ENCODE measurements at regions not wholly inside any gene's neighbourhood (a gene's known extent, or its start where the extent isn't known, plus 50 kb on each side); places are given as distances from the start of the nearest gene placed in this dataset.

DNA sequence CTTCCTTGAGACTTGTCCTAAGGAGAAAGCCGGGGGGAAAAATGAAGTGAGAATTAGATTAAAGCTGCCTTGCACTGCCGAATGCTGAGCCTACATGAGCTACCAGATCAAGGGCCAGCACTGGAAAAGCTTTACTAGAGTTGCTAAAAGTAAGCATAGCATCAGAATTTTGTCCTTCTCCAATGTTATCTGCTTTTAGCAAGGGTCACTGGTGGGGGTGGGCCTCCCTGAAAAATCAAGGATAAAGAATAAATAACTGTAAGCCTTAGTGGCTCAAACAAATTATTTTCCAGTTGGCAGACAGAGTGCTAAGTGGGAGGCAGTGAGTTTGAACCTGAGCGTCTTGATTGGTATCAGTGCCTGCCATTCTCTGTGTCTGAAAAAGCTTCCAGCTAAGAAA is 310.5 kb upstream of the PITX2 start:
- no peak for DNase-seq (ENCODE audit: low spot score)
- H3K27ac Mint-ChIP-seq (ENCODE audit: unreplicated experiment): no peak overlapping the region
- H3K27me3 Mint-ChIP-seq (ENCODE audit: unreplicated experiment): peaks cover 4% of the 10 kb centered on the region
- TF ChIP-seq, protein P1, sequence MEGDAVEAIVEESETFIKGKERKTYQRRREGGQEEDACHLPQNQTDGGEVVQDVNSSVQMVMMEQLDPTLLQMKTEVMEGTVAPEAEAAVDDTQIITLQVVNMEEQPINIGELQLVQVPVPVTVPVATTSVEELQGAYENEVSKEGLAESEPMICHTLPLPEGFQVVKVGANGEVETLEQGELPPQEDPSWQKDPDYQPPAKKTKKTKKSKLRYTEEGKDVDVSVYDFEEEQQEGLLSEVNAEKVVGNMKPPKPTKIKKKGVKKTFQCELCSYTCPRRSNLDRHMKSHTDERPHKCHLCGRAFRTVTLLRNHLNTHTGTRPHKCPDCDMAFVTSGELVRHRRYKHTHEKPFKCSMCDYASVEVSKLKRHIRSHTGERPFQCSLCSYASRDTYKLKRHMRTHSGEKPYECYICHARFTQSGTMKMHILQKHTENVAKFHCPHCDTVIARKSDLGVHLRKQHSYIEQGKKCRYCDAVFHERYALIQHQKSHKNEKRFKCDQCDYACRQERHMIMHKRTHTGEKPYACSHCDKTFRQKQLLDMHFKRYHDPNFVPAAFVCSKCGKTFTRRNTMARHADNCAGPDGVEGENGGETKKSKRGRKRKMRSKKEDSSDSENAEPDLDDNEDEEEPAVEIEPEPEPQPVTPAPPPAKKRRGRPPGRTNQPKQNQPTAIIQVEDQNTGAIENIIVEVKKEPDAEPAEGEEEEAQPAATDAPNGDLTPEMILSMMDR (IDR thresholded peaks at IDR 0.05; ENCODE audit: unreplicated experiment): no peak
- H3K9me3 Mint-ChIP-seq (ENCODE audit: unreplicated experiment): no peaks in the 10 kb centered on the region
- no peaks in the 10 kb centered on the region for H3K36me3 Mint-ChIP-seq (ENCODE audit: low read depth, unreplicated experiment)
- no peaks in the 10 kb centered on the region for H3K4me1 Mint-ChIP-seq (ENCODE audit: unreplicated experiment)
- H3K4me3 Mint-ChIP-seq (ENCODE audit: unreplicated experiment): no peak overlapping the region

DNA sequence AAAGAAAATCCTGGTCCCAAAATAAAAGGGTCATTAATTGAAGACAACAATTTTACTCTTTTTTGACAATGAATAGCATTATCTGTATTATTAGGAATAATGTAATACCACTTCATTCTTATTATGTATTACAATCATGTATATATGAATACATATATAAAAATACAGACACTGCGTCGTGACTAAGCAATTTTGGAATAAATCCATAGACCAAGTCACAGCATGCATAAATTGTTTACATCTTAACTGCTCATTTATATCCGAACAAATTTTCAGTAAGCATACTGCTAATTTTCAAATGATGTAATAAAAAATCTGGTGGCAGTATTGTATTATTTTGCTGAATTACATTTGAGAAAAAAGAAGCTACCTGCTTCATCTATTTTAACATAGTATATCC is 321.6 kb upstream of the PITX2 start:
- no peaks in the 10 kb centered on the region for H3K4me1 Mint-ChIP-seq (ENCODE audit: unreplicated experiment)
- DNase-seq (ENCODE audit: low spot score): no peak
- no peaks in the 10 kb centered on the region for H3K36me3 Mint-ChIP-seq (ENCODE audit: low read depth, unreplicated experiment)
- no peak overlapping the region for H3K27ac Mint-ChIP-seq (ENCODE audit: unreplicated experiment)
- H3K4me3 Mint-ChIP-seq (ENCODE audit: unreplicated experiment): no peak overlapping the region
- H3K27me3 Mint-ChIP-seq (ENCODE audit: unreplicated experiment): no peaks in the 10 kb centered on the region
- H3K9me3 Mint-ChIP-seq (ENCODE audit: unreplicated experiment): no peaks in the 10 kb centered on the region
- TF ChIP-seq, protein P1 (IDR thresholded peaks at IDR 0.05; ENCODE audit: unreplicated experiment): no peak

GRCh38 chr4:110945600-110945999 is 322.7 kb upstream of the PITX2 start:
- no peaks in the 10 kb centered on the region for H3K36me3 Mint-ChIP-seq (ENCODE audit: low read depth, unreplicated experiment)
- H3K9me3 Mint-ChIP-seq (ENCODE audit: unreplicated experiment): no peaks in the 10 kb centered on the region
- H3K4me3 Mint-ChIP-seq (ENCODE audit: unreplicated experiment): no peak overlapping the region
- TF ChIP-seq, protein P1 (IDR thresholded peaks at IDR 0.05; ENCODE audit: unreplicated experiment): no peak
- H3K27ac Mint-ChIP-seq (ENCODE audit: unreplicated experiment): no peak overlapping the region
- no peak for DNase-seq (ENCODE audit: low spot score)
- H3K27me3 Mint-ChIP-seq (ENCODE audit: unreplicated experiment): no peaks in the 10 kb centered on the region
- H3K4me1 Mint-ChIP-seq (ENCODE audit: unreplicated experiment): no peaks in the 10 kb centered on the region

GRCh38 chr4:110949542-110949941 is 326.7 kb upstream of the PITX2 start:
- Mint-ChIP-seq H3K9me3 (ENCODE audit: unreplicated experiment) (no peaks in the 10 kb centered on the region), H3K36me3 (ENCODE audit: low read depth, unreplicated experiment) (no peaks in the 10 kb centered on the region), H3K27me3 (ENCODE audit: unreplicated experiment) (no peaks in the 10 kb centered on the region), H3K27ac (ENCODE audit: unreplicated experiment) (no peak overlapping the region), H3K4me3 (ENCODE audit: unreplicated experiment) (no peak overlapping the region), H3K4me1 (ENCODE audit: unreplicated experiment) (no peaks in the 10 kb centered on the region)
- TF ChIP-seq, protein P1 (IDR thresholded peaks at IDR 0.05; ENCODE audit: unreplicated experiment): no peak
- no peak for DNase-seq (ENCODE audit: low spot score)

DNA sequence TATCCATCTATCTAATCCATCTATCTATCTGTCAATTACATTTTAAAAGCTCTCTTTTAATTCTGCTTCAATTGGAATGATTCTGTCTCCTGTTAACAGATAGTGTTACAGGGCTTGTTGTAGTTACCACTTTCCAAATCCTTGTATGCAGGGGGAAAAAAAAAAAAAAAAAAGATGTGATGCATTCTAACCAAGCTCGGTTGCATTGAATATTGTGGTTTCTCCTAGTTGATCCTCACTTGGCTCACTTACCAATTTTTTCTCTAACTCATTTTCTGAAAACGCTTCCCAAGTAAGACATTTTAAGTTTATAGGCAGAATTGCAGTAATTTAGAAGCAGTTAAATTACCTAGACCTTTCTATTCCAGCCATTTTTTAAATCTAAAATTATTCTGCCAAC is 327.9 kb upstream of the PITX2 start:
- Mint-ChIP-seq H3K36me3 (ENCODE audit: low read depth, unreplicated experiment) (no peaks in the 10 kb centered on the region), H3K27ac (ENCODE audit: unreplicated experiment) (no peak overlapping the region)
- TF ChIP-seq, protein P1 (IDR thresholded peaks at IDR 0.05; ENCODE audit: unreplicated experiment): no peak

More for the DNA sequence above, 327.9 kb upstream of the PITX2 start:
- no peak for DNase-seq (ENCODE audit: low spot score)
- Mint-ChIP-seq H3K4me1 (ENCODE audit: unreplicated experiment) (no peaks in the 10 kb centered on the region), H3K4me3 (ENCODE audit: unreplicated experiment) (no peak overlapping the region), H3K9me3 (ENCODE audit: unreplicated experiment) (no peaks in the 10 kb centered on the region), H3K27me3 (ENCODE audit: unreplicated experiment) (no peaks in the 10 kb centered on the region)
